ENCODE measurements at regions not wholly inside any gene's neighbourhood (a gene's known extent, or its start where the extent isn't known, plus 50 kb on each side); places are given as distances from the start of the nearest gene placed in this dataset.
"Not testable (repeated sequence)": the region's sequence is repeated elsewhere in the genome, so short reads cannot be mapped to it uniquely, and the experiment has no call there.

GRCh38 chr20:26010942-26011276 lies 314.3 kb upstream of the ZNF337 start:
- not testable (repeated sequence) for TF ChIP-seq EZH2 (IDR thresholded peaks at IDR 0.05; ENCODE audit: insufficient read depth, poor library complexity, severe bottlenecking); EZH2phosphoT487 (IDR thresholded peaks at IDR 0.05; ENCODE audit: insufficient read depth, low read depth)

Measured in GM23248 (cell line).